H1 (cell line): ENCODE measurements at regions not wholly inside any gene's neighbourhood (a gene's known extent, or its start where the extent isn't known, plus 50 kb on each side); places are given as distances from the start of the nearest gene placed in this dataset.

Source experiments
- ATF3 ChIP-seq: IDR thresholded peaks from 2 replicates; pipeline ENCODE4 v1.6.1; 2011; ENCODE audit warnings: low read depth, mild to moderate bottlenecking, low read length; ENCODE audit not compliant: insufficient read depth
- CBX5 ChIP-seq: fragments of 300-800, 300-1000 bp; sonication (generic); IDR thresholded peaks from 2 replicates; pipeline ENCODE4 v1.7.1; 2016; ENCODE audit warnings: antibody characterized with exemption, low read length, low read depth
- CTCF ChIP-seq, 3 experiments: IDR thresholded peaks; 1 replicate in 2 of 3; 2 replicates in 1 of 3; pipeline versions ENCODE4 v1.5.1 to v1.6.1; 2011; ENCODE audit warnings: low read length in 3 of 3, mild to moderate bottlenecking in 3 of 3, inconsistent platforms in 2 of 3, low read depth in 1 of 3, moderate library complexity in 1 of 3; ENCODE audit not compliant: insufficient read depth in 1 of 3; ENCODE audit errors: control extremely low read depth in 1 of 3
- POLR2AphosphoS5 ChIP-seq: IDR thresholded peaks from 2 replicates; pipeline ENCODE4 v1.6.1; 2011; ENCODE audit warnings: low read depth, low read length
- RAD21 ChIP-seq, 2 experiments: IDR thresholded peaks in 1 of 2; conservative IDR thresholded peaks in 1 of 2; 2 replicates each; pipeline ENCODE4 v1.6.1; 2011; ENCODE audit warnings: low read depth in 2 of 2, low read length in 2 of 2, improper control_type of control experiment in 1 of 2, inconsistent platforms in 1 of 2, mild to moderate bottlenecking in 1 of 2, moderate library complexity in 1 of 2
- SIRT6 ChIP-seq: IDR thresholded peaks from one replicate; pipeline ENCODE4 v1.7.1; 2012; ENCODE audit warnings: low read length, inconsistent platforms
- TBP ChIP-seq: IDR thresholded peaks from 2 replicates; pipeline ENCODE4 v1.6.1; 2011; ENCODE audit warnings: low read depth, low read length, improper control_type of control experiment

GRCh38 chr10:130808243-130808642, 503.3 kb downstream of the TCERG1L start:
- TF ChIP-seq CTCF (IDR thresholded peaks at IDR 0.05; ENCODE audit: control extremely low read depth in 1 of 3, insufficient read depth in 1 of 3, low read depth in 1 of 3, low read length in 3 of 3) (no peak), SIRT6 (no peak), RAD21 (IDR thresholded peaks at IDR 0.05 in 1 of 2, conservative IDR thresholded peaks at IDR 0.05 in 1 of 2; ENCODE audit: low read depth in 2 of 2, low read length in 2 of 2) (no peak), ATF3 (no peak), CBX5 (no peak), POLR2AphosphoS5 (no peak), TBP (no peak)
